HG03520 (cell line): ENCODE measurements at regions not wholly inside any gene's neighbourhood (a gene's known extent, or its start where the extent isn't known, plus 50 kb on each side); places are given as distances from the start of the nearest gene placed in this dataset.
"Not testable (repeated sequence)": the region's sequence is repeated elsewhere in the genome, so short reads cannot be mapped to it uniquely, and the experiment has no call there.

ENCODE experiments used
- ATAC-seq: cut with Tn5 transposase; IDR thresholded peaks from one replicate; pipeline ENCODE4 v1.9.1; 2021; ENCODE audit warnings: mild to moderate bottlenecking, moderate library complexity; ENCODE audit not compliant: unreplicated experiment

GRCh38 chr4:126603825-126604224, 1028.9 kb upstream of the INTU start:
- no peak for ATAC-seq

- ATAC-seq, result no peak
Observed at GRCh38 chr4:126604268-126604867, 1028.4 kb upstream of the INTU start.

- ATAC-seq, result no peak
Observed at GRCh38 chr4:126610933-126611332, 1021.8 kb upstream of the INTU start.

GRCh38 chr4:126611900-126612299, 1020.9 kb upstream of the INTU start:
- ATAC-seq, result no peak

GRCh38 chr4:126614356-126614855, 1018.4 kb upstream of the INTU start:
- ATAC-seq, result no peak

GRCh38 chr4:126616795-126617194, 1016.0 kb upstream of the INTU start:
- no peak for ATAC-seq

GRCh38 chr4:126627255-126627654, 1005.5 kb upstream of the INTU start:
- ATAC-seq, result no peak

GRCh38 chr4:126628933-126629332, 1003.8 kb upstream of the INTU start:
- no peak for ATAC-seq

- no peak for ATAC-seq
Observed at GRCh38 chr4:126630230-126630629, 1002.5 kb upstream of the INTU start.

GRCh38 chr4:126633306-126633705, 999.5 kb upstream of the INTU start:
- no peak for ATAC-seq

GRCh38 chr4:126637706-126638105, 995.1 kb upstream of the INTU start:
- ATAC-seq, result no peak

GRCh38 chr4:126647320-126647719, 985.4 kb upstream of the INTU start:
- ATAC-seq, result no peak

- no peak for ATAC-seq
Observed at GRCh38 chr4:126647756-126648397, 984.9 kb upstream of the INTU start.

- ATAC-seq, result no peak
Observed at GRCh38 chr4:126658411-126658810, 974.3 kb upstream of the INTU start.

GRCh38 chr4:126661194-126661593, 971.6 kb upstream of the INTU start:
- ATAC-seq, result no peak

- no peak for ATAC-seq
Observed at GRCh38 chr4:126664839-126665238, 967.9 kb upstream of the INTU start.

GRCh38 chr4:126670038-126670437, 962.7 kb upstream of the INTU start:
- not testable (repeated sequence) for ATAC-seq

- ATAC-seq, result no peak
Observed at GRCh38 chr4:126678618-126679017, 954.1 kb upstream of the INTU start.

GRCh38 chr4:126679303-126679702, 953.5 kb upstream of the INTU start:
- no peak for ATAC-seq

- ATAC-seq, result no peak
Observed at GRCh38 chr4:126682250-126682649, 950.5 kb upstream of the INTU start.

GRCh38 chr4:126686491-126686890, 946.3 kb upstream of the INTU start:
- ATAC-seq, result no peak

- no peak for ATAC-seq
Observed at GRCh38 chr4:126687655-126688358, 945.0 kb upstream of the INTU start.
